IPS-15b (cell line): ENCODE measurements at regions not wholly inside any gene's neighbourhood (a gene's known extent, or its start where the extent isn't known, plus 50 kb on each side); places are given as distances from the start of the nearest gene placed in this dataset.
"Not testable (repeated sequence)": the region's sequence is repeated elsewhere in the genome, so short reads cannot be mapped to it uniquely, and the experiment has no call there.

ENCODE experiments used
- H3K27me3 ChIP-seq: one replicate; pipeline ENCODE4 v1.6.1; 2013; ENCODE audit warnings: low read length; ENCODE audit not compliant: control insufficient read depth, insufficient read depth
- H3K36me3 ChIP-seq: one replicate; pipeline ENCODE4 v1.6.1; 2013; ENCODE audit warnings: low read length; ENCODE audit not compliant: control insufficient read depth, insufficient read depth
- H3K4me1 ChIP-seq: one replicate; pipeline ENCODE4 v1.6.1; 2013; ENCODE audit warnings: mild to moderate bottlenecking, low read length; ENCODE audit not compliant: control insufficient read depth, insufficient read depth
- H3K4me3 ChIP-seq: one replicate; pipeline ENCODE4 v1.5.1; 2013; ENCODE audit warnings: low read depth, low read length
- H3K9ac ChIP-seq: one replicate; pipeline ENCODE4 v1.6.1; 2013; ENCODE audit warnings: low read depth, mild to moderate bottlenecking, low read length
- H3K9me3 ChIP-seq: one replicate; pipeline ENCODE4 v1.6.1; 2013; ENCODE audit warnings: mild to moderate bottlenecking, low read length; ENCODE audit not compliant: control insufficient read depth, insufficient read depth

DNA sequence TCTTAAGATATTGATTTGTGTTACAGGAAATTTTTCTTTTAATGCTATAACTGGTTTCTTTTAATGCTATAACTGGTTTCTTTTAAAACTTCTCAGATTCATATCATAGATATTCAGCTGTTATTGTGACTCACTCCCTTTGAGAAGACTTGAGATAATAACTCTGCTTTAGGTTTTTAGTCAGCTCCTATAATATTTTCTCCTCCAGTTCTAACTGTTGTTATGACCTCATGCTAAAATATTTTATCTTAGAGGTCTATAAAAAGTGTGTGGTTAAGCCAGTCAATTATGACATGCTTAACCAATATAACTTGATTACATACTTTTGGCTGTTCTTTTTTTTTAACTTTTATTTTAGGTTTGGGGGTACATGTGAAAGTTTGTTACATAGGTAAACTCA lies 280.2 kb downstream of the PTGER3 start:
- H3K36me3 ChIP-seq, result no peaks in the 10 kb centered on the region
- H3K27me3 ChIP-seq, result no peaks in the 10 kb centered on the region
- no peaks in the 10 kb centered on the region for H3K4me1 ChIP-seq
- no peak overlapping the region for H3K4me3 ChIP-seq
- no peaks in the 10 kb centered on the region for H3K9me3 ChIP-seq
- no peak overlapping the region for H3K9ac ChIP-seq

DNA sequence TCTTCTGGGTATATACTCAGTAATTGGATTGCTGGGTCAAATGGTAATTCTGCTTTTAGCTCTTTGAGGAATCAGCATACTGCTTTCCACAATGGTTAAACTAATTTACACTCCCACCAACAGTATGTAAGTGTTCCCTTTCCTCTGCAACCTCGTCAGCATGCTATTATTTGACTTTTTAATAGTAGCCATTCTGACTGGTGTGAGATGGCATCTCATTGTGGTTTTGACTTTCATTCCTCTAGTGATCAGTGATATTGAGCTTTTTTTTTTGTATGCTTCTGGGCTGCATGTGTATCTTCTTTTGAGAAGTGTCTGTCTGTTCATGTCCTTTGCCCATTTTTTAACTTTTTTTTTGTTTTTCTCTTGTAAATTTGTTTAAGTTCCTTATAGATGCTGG lies 279.4 kb downstream of the PTGER3 start:
- no peak overlapping the region for H3K9ac ChIP-seq
- no peak overlapping the region for H3K4me3 ChIP-seq
- no peaks in the 10 kb centered on the region for H3K36me3 ChIP-seq
- no peaks in the 10 kb centered on the region for H3K9me3 ChIP-seq
- H3K27me3 ChIP-seq, result no peaks in the 10 kb centered on the region
- no peaks in the 10 kb centered on the region for H3K4me1 ChIP-seq

DNA sequence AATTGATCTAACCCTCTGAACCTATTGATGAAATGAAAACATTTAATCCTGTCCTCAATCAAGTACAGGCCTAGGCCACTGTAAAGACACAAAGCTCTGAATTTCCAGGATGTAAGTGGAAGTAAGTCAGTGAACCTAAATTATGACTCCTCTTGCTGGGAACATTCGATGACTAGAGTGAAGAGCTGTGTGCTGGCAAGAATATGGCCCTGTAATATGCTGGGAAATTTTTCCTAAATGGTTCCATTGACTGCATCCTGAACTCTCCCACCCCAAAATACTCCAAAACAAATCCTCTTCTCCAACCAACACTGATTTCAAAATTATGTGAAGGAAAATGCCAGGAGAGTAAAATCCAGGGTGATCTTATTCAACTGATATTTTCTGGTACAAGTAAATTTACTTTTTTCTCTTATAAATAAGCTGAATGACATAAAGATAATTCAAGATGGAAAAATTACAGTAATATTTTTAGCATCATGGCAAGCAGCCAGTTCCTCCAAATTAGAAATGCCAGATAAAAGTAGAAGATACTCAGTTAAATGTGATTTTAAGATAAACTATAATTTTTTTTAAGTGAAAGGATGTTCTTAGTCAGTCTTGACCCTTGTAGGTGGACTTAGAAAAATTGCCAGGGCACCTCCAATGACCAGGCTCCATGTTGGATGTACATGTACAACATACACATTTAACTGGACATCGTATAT lies 269.4 kb downstream of the PTGER3 start:
- H3K4me3 ChIP-seq, result no peak overlapping the region
- H3K4me1 ChIP-seq, result no peaks in the 10 kb centered on the region
- no peaks in the 10 kb centered on the region for H3K9me3 ChIP-seq
- H3K9ac ChIP-seq, result no peak overlapping the region
- H3K27me3 ChIP-seq, result no peaks in the 10 kb centered on the region
- H3K36me3 ChIP-seq, result no peaks in the 10 kb centered on the region

DNA sequence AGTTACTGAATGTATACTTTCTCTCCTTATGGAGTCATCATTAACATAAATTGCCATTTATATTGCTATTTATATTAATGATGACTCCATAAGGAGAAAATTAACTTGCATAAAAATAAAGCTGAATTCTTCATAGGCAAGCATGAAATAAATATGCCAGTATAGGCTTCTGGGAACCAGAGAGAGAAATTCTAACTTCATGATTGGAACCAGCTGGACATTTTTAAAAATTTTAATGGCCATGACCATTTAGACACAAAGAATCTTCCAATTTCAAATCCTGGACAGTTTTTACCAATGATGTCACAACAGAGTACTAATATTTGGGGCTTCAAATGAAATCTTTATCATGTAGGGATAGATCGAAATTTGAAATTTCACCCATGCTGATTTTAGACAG lies 268.7 kb downstream of the PTGER3 start:
- no peak overlapping the region for H3K4me3 ChIP-seq
- H3K9ac ChIP-seq, result no peak overlapping the region
- H3K27me3 ChIP-seq, result no peaks in the 10 kb centered on the region
- no peaks in the 10 kb centered on the region for H3K9me3 ChIP-seq
- no peaks in the 10 kb centered on the region for H3K4me1 ChIP-seq
- H3K36me3 ChIP-seq, result no peaks in the 10 kb centered on the region

DNA sequence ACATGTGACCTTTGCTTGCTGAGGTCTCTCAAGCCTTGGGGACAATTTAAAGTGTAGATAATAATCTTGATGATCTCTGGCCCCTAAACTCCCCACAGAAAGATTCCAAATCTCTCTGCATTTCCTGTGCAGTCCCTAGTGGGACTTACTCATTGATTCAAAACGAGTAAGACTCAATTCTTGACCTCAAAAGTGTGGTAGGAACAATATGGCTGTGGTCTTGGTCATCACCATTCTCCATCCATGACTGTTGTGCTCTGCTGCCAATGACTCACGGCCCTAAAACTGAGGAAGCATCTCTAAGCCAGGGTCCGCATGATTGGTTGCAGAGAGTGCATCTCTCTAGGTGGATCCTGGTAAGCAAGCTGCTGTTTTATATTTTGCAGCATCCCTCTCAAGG lies 268.0 kb downstream of the PTGER3 start:
- Histone ChIP-seq H3K9me3 (no peaks in the 10 kb centered on the region), H3K36me3 (no peaks in the 10 kb centered on the region), H3K4me3 (no peak overlapping the region), H3K27me3 (no peaks in the 10 kb centered on the region), H3K9ac (no peak overlapping the region), H3K4me1 (no peaks in the 10 kb centered on the region)

DNA sequence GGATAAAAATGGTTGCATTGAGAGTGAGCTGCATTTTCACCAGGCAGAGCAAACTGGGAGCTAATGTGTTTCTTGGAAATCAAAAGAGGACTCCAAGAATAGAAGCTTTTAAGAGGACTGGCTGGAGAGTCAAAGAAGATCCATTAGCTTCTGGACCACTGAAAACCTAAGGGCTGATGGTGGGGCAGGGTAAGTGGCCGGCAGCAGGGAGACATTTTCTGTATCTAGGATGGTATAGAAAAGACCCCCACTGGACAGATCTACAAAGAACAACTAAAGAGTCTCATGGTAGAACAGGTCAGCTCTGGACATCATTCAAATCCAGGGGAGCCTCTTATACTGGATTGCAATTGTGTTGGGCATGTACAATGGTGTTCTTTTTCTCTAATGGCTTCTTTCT lies 262.3 kb downstream of the PTGER3 start:
- Histone ChIP-seq H3K4me3 (no peak overlapping the region), H3K36me3 (no peaks in the 10 kb centered on the region), H3K4me1 (no peaks in the 10 kb centered on the region), H3K9ac (no peak overlapping the region), H3K9me3 (no peaks in the 10 kb centered on the region), H3K27me3 (no peaks in the 10 kb centered on the region)

DNA sequence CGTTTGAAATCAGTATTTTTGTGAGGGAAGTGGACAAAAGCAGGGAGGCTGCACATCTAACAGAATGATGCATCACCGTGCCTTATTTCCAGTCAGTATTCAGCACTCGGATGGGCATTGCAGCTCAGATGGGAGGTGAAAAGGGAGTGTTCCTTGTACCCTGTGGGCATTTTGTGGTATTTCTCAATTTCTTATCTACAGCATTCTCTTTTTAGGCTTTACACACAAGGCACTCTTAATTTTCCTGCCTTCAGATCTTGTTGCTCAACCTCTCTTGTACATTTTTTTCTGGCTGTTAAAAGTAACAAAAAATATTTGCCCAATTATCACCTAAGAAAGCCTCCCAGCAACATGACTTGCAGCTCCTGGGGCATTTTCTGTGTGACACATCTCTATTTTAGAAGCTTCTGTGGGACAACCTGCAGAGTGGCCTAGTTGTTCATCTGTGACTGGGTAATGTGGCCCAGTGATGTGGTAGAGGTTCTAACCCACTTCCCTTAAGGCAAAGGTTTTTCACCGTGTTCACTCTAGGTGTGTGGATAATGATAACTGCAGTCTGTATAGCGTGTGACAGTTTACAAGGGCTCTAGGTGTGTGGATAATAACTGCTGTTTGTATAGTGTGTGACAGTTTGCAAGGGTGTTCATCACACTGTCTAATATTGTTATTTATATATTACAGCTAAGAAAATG lies 257.2 kb downstream of the PTGER3 start:
- H3K4me3 ChIP-seq, result no peak overlapping the region

DNA sequence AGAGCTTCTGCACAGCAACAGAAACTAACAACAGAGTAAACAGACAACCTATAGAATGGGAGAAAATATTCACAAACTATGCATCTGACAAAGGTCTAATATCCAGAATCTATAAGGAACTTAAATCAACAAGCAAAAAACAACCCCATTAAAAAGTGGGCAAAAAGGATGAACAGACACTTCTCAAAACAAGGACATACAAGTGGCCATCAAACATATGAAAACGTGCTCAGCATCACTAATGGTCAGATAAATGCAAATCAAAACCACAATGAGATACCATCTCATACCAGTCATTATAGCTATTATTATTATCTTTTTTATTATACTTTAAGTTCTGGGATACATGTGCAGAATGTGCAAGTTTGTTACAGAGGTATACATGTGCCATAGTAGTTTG lies 252.6 kb downstream of the PTGER3 start:
- not testable (repeated sequence) for H3K9me3 ChIP-seq, H3K4me3 ChIP-seq, H3K36me3 ChIP-seq, H3K9ac ChIP-seq, H3K4me1 ChIP-seq, H3K27me3 ChIP-seq

More for the DNA sequence above, 257.2 kb downstream of the PTGER3 start:
- Histone ChIP-seq H3K4me1 (no peaks in the 10 kb centered on the region), H3K9ac (no peak overlapping the region), H3K27me3 (no peaks in the 10 kb centered on the region), H3K36me3 (no peaks in the 10 kb centered on the region), H3K9me3 (no peaks in the 10 kb centered on the region)

DNA sequence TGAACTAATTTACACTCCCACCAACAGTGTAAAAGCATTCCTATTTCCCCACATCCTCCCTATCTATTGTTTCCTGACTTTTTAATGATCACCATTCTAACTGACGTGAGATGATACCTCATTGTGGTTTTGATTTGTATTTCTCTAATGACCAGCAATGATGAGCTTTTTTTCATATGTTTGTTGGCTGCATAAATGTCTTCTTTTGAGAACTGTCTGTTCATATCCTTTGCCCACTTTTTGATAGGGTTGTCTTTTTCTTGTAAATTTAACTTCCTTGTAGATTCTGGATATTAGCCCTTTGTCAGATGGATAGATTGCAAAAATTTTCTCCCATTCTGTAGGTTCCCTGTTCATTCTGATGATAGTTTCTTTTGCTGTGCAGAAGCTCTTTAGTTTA lies 251.3 kb downstream of the PTGER3 start:
- not testable (repeated sequence) for H3K4me3 ChIP-seq, H3K27me3 ChIP-seq

DNA sequence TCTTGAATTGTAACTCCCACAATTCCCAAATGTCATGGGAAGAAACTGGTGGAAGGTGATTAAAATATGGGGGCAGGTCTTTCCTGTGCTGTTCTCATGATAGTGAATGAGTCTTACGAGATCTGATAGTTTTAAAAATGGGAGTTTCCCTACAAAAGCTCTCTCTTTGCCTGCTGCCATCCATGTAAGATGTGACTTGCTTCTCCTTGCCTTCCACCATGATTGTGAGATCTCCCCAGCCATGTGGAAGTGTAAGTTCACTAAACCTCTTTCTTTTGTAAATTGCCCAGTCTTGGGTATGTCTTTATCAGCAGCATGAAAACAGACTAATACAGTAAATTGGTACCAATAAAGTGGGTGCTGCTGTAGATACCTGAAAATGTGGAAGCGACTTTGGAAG lies 245.0 kb downstream of the PTGER3 start:
- H3K4me1 ChIP-seq, H3K27me3 ChIP-seq, H3K9me3 ChIP-seq, H3K9ac ChIP-seq, H3K36me3 ChIP-seq, H3K4me3 ChIP-seq: not testable (repeated sequence)

More for the DNA sequence above, 251.3 kb downstream of the PTGER3 start:
- not testable (repeated sequence) for H3K9me3 ChIP-seq, H3K9ac ChIP-seq, H3K36me3 ChIP-seq, H3K4me1 ChIP-seq

DNA sequence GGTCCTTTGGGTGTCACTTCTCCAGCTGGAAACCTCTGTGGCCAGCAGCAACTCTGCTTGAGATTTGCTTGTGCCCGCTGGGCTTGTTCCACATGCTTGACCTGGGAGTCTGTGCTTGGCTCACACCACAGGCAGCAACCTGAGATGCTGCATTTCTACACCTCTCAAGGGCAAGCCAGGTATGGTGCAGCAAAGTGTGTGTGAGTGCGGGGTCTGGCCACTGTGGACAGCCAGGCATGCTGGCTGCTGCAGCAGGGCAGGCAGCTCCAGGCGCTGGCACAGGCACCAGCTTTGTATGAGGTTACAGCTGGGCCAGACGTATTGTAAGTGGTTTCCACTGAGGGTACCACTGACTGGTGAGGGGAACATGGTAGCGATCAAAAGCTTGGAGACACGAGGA lies 242.0 kb downstream of the PTGER3 start:
- Histone ChIP-seq H3K36me3 (no peaks in the 10 kb centered on the region), H3K27me3 (no peaks in the 10 kb centered on the region), H3K9ac (no peak overlapping the region), H3K9me3 (no peaks in the 10 kb centered on the region), H3K4me1 (no peaks in the 10 kb centered on the region), H3K4me3 (no peak overlapping the region)

DNA sequence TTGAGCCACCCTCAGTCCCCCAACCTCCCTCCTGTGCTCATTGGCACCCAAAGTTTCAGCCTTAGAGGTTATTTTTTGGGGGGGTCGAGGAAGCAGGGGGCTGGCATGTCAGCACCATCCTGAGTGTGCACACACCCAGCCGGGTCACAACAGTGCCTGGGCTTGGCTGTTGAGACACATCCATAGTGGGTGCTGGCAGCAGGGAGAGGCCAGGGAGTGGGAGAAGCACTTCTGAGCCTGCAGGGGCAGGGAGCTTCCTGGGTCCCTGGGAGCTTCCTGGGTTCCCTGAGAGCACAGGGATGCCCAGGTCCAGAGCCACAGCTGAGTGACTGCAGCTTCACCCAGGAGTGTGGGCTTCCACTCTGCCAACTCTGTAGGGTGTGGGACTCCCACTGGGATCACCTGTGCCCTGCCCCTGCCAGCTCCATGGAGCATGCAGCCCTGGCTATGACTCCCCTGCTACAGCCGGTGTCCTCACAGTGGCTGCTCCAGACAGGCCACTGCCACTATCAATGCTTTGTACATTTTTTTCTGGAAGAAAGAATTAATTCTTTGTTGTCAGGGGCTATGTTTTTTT lies 240.4 kb downstream of the PTGER3 start:
- Histone ChIP-seq H3K27me3 (no peaks in the 10 kb centered on the region), H3K36me3 (no peaks in the 10 kb centered on the region), H3K9ac (no peak overlapping the region), H3K4me3 (no peak overlapping the region), H3K9me3 (no peaks in the 10 kb centered on the region), H3K4me1 (no peaks in the 10 kb centered on the region)
